GM19468 (cell line): ENCODE measurements at regions not wholly inside any gene's neighbourhood (a gene's known extent, or its start where the extent isn't known, plus 50 kb on each side); places are given as distances from the start of the nearest gene placed in this dataset.
A peak's percentile ranks its signal among the peaks of the same experiment; 100 is the strongest.

Experiments used
- ATAC-seq: cut with Tn5 transposase; IDR thresholded peaks from one replicate; pipeline ENCODE4 v1.9.1; 2021; ENCODE audit warnings: mild to moderate bottlenecking, moderate library complexity, moderate number of reproducible peaks; ENCODE audit not compliant: unreplicated experiment; ENCODE audit errors: extremely low read depth

DNA sequence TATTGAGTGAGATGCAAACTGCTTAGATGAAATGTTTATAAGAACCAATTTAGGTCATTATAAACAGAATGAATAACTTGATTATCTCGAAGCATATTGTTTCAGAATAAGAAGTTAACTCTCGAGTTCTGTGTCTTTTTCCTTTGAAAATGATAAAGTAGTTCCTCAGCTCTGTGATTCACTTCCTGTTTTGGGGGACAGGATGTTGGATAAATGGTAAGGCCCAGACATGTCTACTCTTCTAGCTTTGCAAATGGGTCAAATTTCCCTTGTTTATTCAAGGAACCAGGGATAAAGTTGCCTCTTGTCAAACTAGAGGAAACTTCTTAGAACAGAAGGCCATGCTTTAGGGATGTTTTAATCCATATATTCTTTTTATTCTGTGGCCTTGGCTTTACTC lies 246.9 kb downstream of the SOX4 start:
- no peak for ATAC-seq

DNA sequence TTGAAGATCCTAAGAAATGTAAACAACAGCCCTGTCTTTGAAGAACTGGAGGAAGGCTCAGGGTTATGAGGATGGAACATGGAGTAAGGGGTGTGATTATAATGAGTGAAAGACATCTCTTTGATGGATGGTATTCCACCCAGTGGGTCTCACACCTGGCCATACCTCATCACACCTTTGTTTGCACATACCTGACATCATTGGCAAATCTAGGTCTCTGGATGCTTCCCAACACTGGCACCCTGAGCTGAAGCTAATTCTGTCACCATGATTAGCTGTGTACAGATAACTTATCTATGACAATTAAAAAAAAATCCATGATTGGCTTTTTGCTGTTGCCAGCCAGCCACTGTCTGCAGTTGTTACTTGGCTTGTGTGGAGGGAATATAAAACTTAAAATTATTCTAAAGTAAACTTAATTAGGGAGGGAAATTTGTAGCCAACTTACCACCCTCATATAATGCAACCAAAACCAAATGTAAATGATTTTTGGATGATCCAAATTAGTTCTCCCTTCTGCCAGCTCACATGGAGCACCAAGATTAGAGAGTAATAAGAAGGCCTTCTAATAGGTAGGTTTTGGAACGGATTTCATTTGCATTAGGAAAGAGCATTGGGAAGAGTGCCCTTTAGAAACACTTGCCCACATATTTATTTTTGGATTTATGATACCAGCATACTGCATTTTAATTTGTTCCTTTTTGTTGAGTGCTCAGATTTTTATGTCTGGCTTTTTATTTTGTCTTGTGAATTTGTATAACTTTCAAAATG lies 249.5 kb downstream of the SOX4 start:
- no peak for ATAC-seq

GRCh38 chr6:21844120-21844917 lies 250.8 kb downstream of the SOX4 start:
- no peak for ATAC-seq

- ATAC-seq, result no peak
These were observed 251.5 kb downstream of the SOX4 start for GRCh38 chr6:21845018-21845417.

- ATAC-seq, result no peak
These were observed 252.0 kb downstream of the SOX4 start for GRCh38 chr6:21845439-21846140.

- ATAC-seq, result peak; percentile 51
These were observed 253.2 kb downstream of the SOX4 start for GRCh38 chr6:21846541-21847451.

DNA sequence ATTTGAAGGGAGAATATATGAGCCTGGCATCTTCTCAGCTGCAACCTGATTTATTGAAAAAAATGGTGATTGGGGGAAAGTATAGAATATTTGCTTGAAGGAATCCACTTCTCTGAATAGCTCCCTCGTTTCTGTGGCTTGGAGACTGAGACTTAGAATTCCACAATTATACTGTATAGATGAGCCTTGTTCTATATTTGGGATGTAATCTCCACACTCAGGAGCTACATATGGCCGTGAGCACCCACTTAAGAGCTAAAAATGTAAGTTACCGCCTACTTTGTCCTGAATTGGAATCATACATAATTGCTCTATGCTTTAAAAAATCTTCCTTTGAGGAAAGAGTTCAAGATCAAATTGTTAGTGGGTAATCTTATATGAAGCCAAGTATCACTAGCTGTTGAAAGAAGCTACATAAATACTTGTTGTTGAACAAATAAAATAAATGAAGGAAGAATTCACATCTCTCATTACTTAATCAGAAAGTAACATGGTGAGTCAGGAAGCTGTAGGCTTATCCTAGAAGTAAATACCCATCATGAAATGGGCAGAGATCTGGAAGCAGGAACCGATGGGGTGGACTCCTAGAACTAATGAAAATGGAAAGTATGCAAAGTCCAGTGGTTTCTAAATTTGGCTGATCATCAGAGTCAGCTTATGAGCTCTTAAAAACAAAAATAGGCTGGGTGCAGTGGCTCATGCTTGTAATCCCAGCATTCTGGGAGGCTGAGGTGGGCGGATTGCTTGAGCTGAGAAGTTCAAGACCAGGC lies 254.3 kb downstream of the SOX4 start:
- ATAC-seq, result no peak

DNA sequence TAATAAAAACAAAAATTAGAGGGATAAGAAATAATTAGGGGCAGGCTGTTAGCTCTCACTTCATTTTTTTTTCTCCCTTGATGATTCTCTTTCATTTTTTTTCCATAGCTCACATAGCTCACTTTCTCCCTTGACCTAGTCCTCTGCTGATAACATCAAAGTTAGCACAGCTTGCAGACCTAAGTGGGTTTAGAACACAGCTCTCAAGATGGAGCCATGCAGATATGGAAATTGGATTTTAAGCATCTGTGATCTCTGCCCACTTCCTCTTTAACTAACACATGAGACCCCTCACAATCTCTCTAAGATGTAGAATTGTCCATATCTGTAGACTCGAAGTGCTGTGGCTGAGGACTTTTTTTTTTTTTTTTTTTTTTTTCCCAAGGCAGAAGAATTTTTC lies 257.1 kb downstream of the SOX4 start:
- ATAC-seq, result no peak

GRCh38 chr6:21855811-21856455 lies 262.4 kb downstream of the SOX4 start:
- no peak for ATAC-seq

- no peak for ATAC-seq
These were observed 262.9 kb downstream of the SOX4 start for GRCh38 chr6:21856456-21856825.

DNA sequence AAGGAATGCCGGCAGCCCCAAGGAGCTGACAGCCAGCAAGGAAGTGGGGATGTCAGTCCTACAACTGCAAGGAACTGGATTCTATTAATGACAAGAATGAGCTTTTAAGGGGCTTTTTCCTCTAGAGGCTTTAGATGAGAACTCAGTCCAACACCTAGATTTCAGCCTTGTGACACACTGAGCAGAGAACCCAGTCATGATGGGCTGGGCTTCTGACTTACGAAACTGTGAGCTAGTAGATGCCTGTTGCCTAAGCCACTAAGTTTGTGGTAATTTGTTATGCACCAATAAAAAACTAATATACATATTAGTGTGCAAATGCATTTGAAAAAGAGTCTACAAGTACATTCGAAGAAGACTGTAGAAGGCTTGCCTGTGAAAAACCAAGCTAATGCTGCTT lies 263.3 kb downstream of the SOX4 start:
- no peak for ATAC-seq

DNA sequence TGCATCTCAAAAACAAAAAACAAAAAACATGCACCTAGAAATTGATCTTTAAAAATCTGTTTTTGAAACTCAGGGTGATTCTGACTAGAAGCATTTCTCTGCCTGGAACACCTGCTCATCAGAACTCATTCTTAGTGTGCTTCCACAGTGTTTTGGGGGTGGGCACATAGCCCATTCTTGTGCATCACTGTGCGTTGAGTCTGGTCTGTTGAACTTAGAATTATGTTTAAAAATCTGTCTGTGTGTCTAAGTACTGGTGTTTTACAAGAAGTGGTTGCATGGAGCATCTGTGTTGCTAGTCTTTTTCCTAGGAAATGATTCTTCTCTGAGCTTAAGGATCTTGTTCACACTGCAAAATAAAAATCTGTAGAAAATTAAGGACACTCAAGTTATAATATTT lies 264.5 kb downstream of the SOX4 start:
- ATAC-seq, result no peak

- ATAC-seq, result no peak
These were observed 265.7 kb downstream of the SOX4 start for GRCh38 chr6:21859193-21859735.

DNA sequence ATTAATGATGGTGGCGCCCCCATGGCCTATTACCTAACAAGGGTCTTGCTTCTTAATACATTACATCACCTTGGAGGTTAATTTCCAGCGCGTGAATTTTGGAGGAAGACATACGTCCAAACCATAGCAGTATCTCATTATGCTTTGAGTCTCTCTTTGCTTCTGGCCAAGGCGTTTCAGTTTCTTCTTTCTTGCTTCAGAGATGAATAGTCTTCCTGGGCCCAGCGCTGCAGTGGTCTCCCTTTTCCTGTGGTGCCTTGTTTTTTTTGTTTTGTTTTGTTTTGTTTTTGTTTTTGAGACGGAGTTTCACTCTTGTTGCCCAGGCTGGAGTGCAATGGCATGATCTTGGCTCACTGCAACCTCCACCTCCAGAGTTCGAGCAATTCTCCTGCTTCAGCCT lies 268.4 kb downstream of the SOX4 start:
- no peak for ATAC-seq

- ATAC-seq, result no peak
These were observed 270.7 kb downstream of the SOX4 start for GRCh38 chr6:21864206-21864605.

GRCh38 chr6:21868226-21868625 lies 274.7 kb downstream of the SOX4 start:
- no peak for ATAC-seq

- no peak for ATAC-seq
These were observed 275.7 kb downstream of the SOX4 start for GRCh38 chr6:21869085-21869771.
